ENCODE measurements at regions not wholly inside any gene's neighbourhood (a gene's known extent, or its start where the extent isn't known, plus 50 kb on each side); places are given as distances from the start of the nearest gene placed in this dataset.
"Not testable (repeated sequence)": the region's sequence is repeated elsewhere in the genome, so short reads cannot be mapped to it uniquely, and the experiment has no call there.

- peak; percentile 29 for DNase-seq (ENCODE audit: low read depth)
- H3K4me3 ChIP-seq (ENCODE audit: low read length) = no peak overlapping the region
- TF ChIP-seq, protein P1, sequence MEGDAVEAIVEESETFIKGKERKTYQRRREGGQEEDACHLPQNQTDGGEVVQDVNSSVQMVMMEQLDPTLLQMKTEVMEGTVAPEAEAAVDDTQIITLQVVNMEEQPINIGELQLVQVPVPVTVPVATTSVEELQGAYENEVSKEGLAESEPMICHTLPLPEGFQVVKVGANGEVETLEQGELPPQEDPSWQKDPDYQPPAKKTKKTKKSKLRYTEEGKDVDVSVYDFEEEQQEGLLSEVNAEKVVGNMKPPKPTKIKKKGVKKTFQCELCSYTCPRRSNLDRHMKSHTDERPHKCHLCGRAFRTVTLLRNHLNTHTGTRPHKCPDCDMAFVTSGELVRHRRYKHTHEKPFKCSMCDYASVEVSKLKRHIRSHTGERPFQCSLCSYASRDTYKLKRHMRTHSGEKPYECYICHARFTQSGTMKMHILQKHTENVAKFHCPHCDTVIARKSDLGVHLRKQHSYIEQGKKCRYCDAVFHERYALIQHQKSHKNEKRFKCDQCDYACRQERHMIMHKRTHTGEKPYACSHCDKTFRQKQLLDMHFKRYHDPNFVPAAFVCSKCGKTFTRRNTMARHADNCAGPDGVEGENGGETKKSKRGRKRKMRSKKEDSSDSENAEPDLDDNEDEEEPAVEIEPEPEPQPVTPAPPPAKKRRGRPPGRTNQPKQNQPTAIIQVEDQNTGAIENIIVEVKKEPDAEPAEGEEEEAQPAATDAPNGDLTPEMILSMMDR (IDR thresholded peaks at IDR 0.05; ENCODE audit: insufficient read depth, low read depth, low read length, missing control alignments) = no peak
These were observed 401.5 kb upstream of the ADGRB3 start for GRCh38 chr6:68233623-68234022.

GRCh38 chr6:68229566-68229965 is 405.5 kb upstream of the ADGRB3 start:
- DNase-seq (ENCODE audit: low read depth) = no peak
- no peak overlapping the region for H3K4me3 ChIP-seq (ENCODE audit: low read length)
- TF ChIP-seq, protein P1 (IDR thresholded peaks at IDR 0.05; ENCODE audit: insufficient read depth, low read depth, low read length, missing control alignments) = no peak

DNA sequence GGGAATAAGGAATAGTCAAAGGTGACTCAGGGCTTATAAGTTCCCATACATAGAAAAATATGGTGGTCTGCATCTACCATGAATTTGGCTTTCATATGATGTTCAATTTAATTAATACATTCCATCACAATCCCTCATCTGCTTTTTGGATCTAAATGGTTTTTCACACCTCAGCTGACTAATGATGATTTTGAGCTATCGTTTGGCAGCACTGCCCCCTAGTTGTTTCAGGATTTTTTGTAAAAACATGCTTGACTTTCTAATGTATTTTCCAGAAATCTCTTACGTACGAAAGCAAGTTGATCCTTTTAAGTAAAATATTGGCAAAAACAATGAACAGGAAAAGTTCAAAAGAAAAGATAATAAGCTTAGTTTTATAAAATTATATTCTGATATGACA is 408.6 kb upstream of the ADGRB3 start:
- H3K4me3 ChIP-seq (ENCODE audit: low read length) = no peak overlapping the region
- TF ChIP-seq, protein P1 (IDR thresholded peaks at IDR 0.05; ENCODE audit: insufficient read depth, low read depth, low read length, missing control alignments) = peak; percentile 49
- DNase-seq (ENCODE audit: low read depth) = peak; percentile 36

GRCh38 chr6:68225729-68226128 is 409.4 kb upstream of the ADGRB3 start:
- TF ChIP-seq, protein P1 (IDR thresholded peaks at IDR 0.05; ENCODE audit: insufficient read depth, low read depth, low read length, missing control alignments) = no peak
- DNase-seq (ENCODE audit: low read depth) = no peak

DNA sequence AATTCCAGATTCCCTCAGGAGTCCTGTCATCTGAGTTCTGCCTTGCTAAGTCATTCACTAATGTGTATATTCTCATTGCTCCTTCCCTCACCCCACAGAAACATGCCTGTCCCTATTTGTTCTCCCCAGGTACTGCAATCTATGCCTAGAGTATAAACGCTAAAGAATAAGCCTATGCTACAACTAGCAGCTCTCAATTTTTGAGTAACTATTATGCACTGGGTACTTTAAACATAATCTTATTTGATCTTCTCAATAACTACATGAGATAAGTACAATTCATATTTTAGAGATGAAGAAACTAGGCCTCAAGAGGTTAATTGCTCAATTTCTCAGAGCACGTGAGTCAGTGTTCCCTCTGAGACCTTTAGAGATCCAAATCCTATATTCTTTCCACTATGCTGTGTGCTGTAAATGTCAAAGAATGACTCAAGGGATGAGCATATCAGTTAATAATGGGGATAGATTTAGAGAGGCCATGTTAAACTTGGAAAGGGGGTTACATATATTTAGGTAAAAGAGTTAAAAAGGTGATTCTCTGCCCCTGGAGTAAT is 423.8 kb upstream of the ADGRB3 start:
- DNase-seq (ENCODE audit: low read depth) = peak; percentile 6
- H3K4me3 ChIP-seq (ENCODE audit: low read length) = no peak overlapping the region
- TF ChIP-seq, protein P1 (IDR thresholded peaks at IDR 0.05; ENCODE audit: insufficient read depth, low read depth, low read length, missing control alignments) = no peak

More at GRCh38 chr6:68225729-68226128, 409.4 kb upstream of the ADGRB3 start:
- no peak overlapping the region for H3K4me3 ChIP-seq (ENCODE audit: low read length)

DNA sequence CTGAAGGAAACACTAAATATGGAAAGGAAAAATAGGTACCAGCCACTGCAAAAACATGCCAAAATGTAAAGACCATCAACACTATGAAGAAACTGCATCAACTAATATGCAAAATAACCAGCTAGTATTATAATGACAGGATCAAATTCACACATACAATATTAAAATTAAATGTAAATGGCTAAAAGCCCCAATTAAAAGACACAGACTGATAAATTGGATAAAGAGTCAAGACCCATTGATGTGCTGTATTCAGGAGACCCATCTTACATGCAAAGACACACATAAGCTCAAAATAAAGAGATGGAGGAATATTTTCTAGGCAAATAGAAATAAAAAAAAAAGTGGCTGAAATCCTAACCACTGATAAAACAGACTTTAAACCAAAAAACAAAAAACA is 427.5 kb upstream of the ADGRB3 start:
- not testable (repeated sequence) for DNase-seq (ENCODE audit: low read depth); H3K4me3 ChIP-seq (ENCODE audit: low read length)

DNA sequence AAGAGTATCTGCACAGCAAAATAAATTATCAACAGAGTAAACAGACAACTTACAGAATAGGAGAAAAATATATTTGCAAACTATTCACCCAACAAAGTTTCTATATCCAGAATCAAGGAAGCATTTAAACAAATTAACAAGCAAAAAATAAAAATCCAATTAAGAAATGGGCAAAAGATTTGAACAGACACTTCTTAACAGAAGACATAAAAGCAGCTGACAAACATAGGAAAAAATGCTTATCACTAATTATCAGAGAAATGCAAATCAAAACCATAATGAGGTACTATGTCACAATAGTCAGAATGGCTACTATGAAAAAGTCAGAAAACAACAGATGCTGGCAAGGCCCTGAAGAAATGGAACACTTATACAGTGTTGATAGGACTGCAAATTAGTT is 434.2 kb upstream of the ADGRB3 start:
- no peak overlapping the region for H3K4me3 ChIP-seq (ENCODE audit: low read length)
- TF ChIP-seq, protein P1 (IDR thresholded peaks at IDR 0.05; ENCODE audit: insufficient read depth, low read depth, low read length, missing control alignments) = no peak
- no peak for DNase-seq (ENCODE audit: low read depth)
